ENCODE measurements at regions not wholly inside any gene's neighbourhood (a gene's known extent, or its start where the extent isn't known, plus 50 kb on each side); places are given as distances from the start of the nearest gene placed in this dataset.
A peak's percentile ranks its signal among the peaks of the same experiment; 100 is the strongest.

DNA sequence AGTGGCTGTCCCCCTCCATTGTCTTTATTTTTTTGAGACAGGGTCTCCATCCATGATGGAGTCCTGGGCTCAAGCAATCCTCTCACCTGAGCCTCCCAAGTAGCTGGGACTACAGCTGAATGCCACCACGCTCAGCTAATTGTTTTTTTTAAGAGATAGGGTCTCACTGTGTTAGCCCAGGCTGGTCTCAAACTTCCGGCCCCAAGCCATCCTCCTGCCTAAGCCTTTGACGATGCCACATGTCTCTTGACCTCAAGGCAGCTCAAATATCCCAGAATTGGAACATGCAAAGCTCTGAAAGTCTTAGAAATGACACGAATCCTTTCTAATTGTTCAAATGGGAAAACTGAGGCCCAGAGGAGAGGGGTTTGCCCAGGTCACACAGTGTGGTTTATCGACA, 75.4 kb upstream of the ZNF423 start:
- TF ChIP-seq, protein P1, sequence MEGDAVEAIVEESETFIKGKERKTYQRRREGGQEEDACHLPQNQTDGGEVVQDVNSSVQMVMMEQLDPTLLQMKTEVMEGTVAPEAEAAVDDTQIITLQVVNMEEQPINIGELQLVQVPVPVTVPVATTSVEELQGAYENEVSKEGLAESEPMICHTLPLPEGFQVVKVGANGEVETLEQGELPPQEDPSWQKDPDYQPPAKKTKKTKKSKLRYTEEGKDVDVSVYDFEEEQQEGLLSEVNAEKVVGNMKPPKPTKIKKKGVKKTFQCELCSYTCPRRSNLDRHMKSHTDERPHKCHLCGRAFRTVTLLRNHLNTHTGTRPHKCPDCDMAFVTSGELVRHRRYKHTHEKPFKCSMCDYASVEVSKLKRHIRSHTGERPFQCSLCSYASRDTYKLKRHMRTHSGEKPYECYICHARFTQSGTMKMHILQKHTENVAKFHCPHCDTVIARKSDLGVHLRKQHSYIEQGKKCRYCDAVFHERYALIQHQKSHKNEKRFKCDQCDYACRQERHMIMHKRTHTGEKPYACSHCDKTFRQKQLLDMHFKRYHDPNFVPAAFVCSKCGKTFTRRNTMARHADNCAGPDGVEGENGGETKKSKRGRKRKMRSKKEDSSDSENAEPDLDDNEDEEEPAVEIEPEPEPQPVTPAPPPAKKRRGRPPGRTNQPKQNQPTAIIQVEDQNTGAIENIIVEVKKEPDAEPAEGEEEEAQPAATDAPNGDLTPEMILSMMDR (conservative IDR thresholded peaks at IDR 0.05), result no peak
- H3K27me3 Mint-ChIP-seq, result peaks cover 10% of the 10 kb centered on the region
- no peak for DNase-seq (ENCODE audit: extremely low spot score, unreplicated experiment)
- H3K36me3 Mint-ChIP-seq, result no peaks in the 10 kb centered on the region
- no peaks in the 10 kb centered on the region for H3K9me3 Mint-ChIP-seq
- no peak overlapping the region for H3K4me3 Mint-ChIP-seq
- H3K27ac Mint-ChIP-seq, result no peak overlapping the region
- peaks cover 20% of the 10 kb centered on the region for H3K4me1 Mint-ChIP-seq (ENCODE audit: unreplicated experiment)

DNA sequence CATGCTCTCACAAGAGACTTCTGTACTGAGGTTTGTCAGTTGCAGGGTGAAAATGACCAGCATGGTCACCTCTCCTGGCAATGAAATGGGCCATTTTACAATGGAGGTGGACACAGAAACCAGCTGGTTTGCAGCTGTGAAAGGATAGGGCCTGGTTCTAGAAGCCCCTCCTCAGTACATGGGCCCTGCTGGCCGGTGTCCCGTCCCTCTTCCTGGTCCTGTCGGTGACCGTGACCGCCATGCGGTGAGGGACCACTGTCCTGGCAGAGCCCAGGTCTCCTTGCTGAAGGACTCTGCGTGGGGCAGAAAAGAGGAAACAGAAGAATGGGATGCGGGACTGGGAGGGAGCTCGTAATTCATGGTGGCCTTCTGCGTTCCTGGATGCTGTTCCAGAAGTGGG, 76.0 kb upstream of the ZNF423 start:
- Mint-ChIP-seq H3K36me3 (no peaks in the 10 kb centered on the region), H3K4me1 (ENCODE audit: unreplicated experiment) (peaks cover 20% of the 10 kb centered on the region), H3K27ac (peak overlapping the region; percentile 46), H3K4me3 (no peak overlapping the region), H3K9me3 (no peaks in the 10 kb centered on the region), H3K27me3 (peaks cover 10% of the 10 kb centered on the region)
- TF ChIP-seq, protein P1 (conservative IDR thresholded peaks at IDR 0.05), result no peak
- no peak for DNase-seq (ENCODE audit: extremely low spot score, unreplicated experiment)

DNA sequence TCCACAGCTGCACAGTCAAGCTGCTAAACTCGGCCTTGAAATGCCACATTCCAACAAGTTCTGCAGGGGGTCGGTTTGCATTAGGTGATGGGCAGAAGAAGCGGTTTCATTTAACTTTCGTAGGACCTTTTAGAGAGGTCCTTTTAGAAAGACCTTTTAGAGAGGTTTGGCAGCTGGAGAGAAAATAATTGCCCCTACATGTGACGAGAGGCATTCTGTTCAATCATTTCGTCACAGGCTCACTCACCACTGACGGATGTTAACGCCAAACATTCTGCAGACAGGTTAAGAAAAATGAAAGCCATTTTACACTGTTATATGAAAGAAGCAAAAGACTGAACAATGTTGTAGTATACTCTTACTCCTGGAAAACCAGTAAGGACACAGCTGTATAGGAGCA, 76.5 kb upstream of the ZNF423 start:
- peak overlapping the region; percentile 17 for H3K4me3 Mint-ChIP-seq
- peak overlapping the region; percentile 46 for H3K27ac Mint-ChIP-seq
- peaks cover 10% of the 10 kb centered on the region for H3K27me3 Mint-ChIP-seq
- TF ChIP-seq, protein P1 (conservative IDR thresholded peaks at IDR 0.05), result no peak
- H3K36me3 Mint-ChIP-seq, result no peaks in the 10 kb centered on the region
- no peaks in the 10 kb centered on the region for H3K9me3 Mint-ChIP-seq
- no peak for DNase-seq (ENCODE audit: extremely low spot score, unreplicated experiment)
- H3K4me1 Mint-ChIP-seq (ENCODE audit: unreplicated experiment), result peaks cover 20% of the 10 kb centered on the region

DNA sequence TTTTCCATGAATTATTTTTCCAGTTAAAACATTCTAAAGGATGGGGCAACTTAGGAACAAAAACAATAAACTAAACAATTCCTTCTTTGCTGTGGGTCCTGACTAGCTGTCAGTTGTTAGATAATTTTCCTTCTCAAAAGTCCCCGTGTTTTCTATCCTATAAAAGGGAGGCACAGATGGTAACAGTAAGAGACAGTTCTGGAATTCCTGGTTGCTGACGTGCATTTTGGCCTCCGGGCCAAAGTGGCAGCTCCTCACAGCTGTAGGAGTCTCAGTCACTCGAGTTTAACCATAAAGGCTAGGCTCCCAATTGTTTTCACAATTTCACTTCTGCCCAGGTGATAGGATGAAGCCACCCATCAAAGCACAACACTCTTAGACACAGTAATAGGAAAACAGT, 77.0 kb upstream of the ZNF423 start:
- H3K9me3 Mint-ChIP-seq, result peaks cover 2% of the 10 kb centered on the region
- peaks cover 10% of the 10 kb centered on the region for H3K27me3 Mint-ChIP-seq
- DNase-seq (ENCODE audit: extremely low spot score, unreplicated experiment), result no peak
- H3K4me1 Mint-ChIP-seq (ENCODE audit: unreplicated experiment), result peaks cover 20% of the 10 kb centered on the region
- no peaks in the 10 kb centered on the region for H3K36me3 Mint-ChIP-seq
- peak overlapping the region; percentile 65 for H3K27ac Mint-ChIP-seq
- H3K4me3 Mint-ChIP-seq, result peak overlapping the region; percentile 32
- TF ChIP-seq, protein P1 (conservative IDR thresholded peaks at IDR 0.05), result no peak

DNA sequence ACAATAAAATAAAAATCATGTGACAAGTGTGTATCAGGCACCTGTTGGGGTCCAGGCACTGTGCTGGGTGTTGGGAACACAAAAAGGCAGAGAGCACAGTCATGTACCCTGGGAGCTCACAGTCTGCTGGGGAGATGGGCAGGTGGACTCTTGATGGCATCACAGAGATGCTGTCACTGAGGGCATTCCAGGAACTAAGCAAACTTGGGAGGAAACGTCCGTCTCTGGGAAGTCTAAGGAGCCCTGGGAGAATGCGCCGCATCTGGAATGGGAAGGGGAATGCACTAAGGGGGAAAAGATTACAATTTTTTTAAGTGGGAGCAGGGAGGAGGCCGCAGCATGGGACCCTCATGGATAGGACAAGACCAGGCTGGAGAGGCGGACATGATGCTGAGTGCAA, 80.9 kb upstream of the ZNF423 start:
- no peak for DNase-seq (ENCODE audit: extremely low spot score, unreplicated experiment)
- H3K27me3 Mint-ChIP-seq, result peaks cover 7% of the 10 kb centered on the region
- TF ChIP-seq, protein P1 (conservative IDR thresholded peaks at IDR 0.05), result no peak
- H3K36me3 Mint-ChIP-seq, result no peaks in the 10 kb centered on the region
- no peak overlapping the region for H3K4me3 Mint-ChIP-seq
- peaks cover 20% of the 10 kb centered on the region for H3K4me1 Mint-ChIP-seq (ENCODE audit: unreplicated experiment)
- H3K27ac Mint-ChIP-seq, result no peak overlapping the region
- peaks cover 7% of the 10 kb centered on the region for H3K9me3 Mint-ChIP-seq

DNA sequence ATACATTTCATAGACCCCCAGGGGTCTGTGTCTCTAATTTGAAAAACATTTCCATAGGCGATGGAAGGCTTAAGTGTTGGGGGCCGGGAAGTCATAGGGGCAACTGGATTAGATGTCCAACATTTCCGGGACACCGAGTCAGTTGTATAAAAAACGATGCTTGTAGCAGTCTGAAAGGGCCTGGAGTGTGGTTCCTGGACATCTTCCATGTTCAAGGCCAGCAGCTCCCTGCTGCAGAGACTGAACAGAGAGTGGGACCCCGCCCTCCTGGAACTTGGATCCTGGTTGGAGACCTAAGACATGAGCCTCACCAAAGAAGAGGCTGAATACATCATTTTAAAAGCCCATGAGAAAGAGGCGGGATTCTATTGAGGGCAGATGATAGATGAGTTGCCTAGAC, 82.0 kb upstream of the ZNF423 start:
- no peaks in the 10 kb centered on the region for H3K36me3 Mint-ChIP-seq
- H3K27ac Mint-ChIP-seq, result no peak overlapping the region
- peaks cover 7% of the 10 kb centered on the region for H3K9me3 Mint-ChIP-seq
- H3K4me3 Mint-ChIP-seq, result no peak overlapping the region
- H3K4me1 Mint-ChIP-seq (ENCODE audit: unreplicated experiment), result peaks cover 9% of the 10 kb centered on the region
- peaks cover 7% of the 10 kb centered on the region for H3K27me3 Mint-ChIP-seq
- TF ChIP-seq, protein P1 (conservative IDR thresholded peaks at IDR 0.05), result no peak
- no peak for DNase-seq (ENCODE audit: extremely low spot score, unreplicated experiment)
